NCI-H2227 (cell line): ENCODE measurements at regions not wholly inside any gene's neighbourhood (a gene's known extent, or its start where the extent isn't known, plus 50 kb on each side); places are given as distances from the start of the nearest gene placed in this dataset.

ENCODE experiments used
- DNase-seq: peaks from one replicate; lab custom pipeline; 2025; ENCODE audit not compliant: unreplicated experiment; lab: John Stamatoyannopoulos, UW

DNA sequence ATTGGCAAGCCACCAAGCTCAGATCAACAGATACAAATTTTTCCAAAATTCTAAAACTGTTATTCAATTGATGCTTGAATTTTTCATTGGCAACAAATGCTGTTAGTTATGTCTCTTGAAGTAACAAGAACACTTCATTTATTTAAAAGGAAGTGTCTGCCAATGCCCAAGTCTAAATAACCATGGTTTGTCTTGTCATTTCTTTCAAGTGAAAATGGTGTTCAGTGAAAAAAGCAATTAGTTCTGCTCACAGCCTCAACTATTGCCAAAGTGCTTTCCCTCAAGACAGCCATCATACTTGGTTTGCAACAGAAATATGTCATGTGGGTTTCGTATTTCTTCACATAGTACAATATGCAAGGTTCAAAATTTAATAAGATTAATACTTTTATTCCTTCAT is 312.6 kb upstream of the LMCD1 start:
- DNase-seq = no peak

DNA sequence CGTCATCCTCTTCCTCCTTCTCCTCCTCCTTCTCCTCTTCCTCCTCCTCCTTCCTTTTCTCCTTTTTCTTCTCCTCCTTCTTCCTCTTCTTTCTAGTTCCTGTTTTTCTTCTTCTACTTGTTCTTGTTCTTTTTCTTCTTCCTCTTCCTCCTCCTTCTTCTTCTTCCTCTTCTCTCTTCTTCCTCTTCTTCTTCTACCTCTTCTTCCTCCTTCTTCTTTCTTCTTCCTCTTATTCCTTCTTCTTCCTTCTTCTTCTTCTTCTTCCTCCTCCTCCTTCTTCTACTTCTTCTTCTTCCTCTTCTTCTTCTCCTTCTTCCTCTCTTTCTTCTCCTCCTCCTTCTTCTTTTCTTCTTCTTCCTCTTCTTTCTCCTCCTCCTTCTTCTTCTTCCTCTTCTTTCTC is 310.2 kb upstream of the LMCD1 start:
- no peak for DNase-seq

DNA sequence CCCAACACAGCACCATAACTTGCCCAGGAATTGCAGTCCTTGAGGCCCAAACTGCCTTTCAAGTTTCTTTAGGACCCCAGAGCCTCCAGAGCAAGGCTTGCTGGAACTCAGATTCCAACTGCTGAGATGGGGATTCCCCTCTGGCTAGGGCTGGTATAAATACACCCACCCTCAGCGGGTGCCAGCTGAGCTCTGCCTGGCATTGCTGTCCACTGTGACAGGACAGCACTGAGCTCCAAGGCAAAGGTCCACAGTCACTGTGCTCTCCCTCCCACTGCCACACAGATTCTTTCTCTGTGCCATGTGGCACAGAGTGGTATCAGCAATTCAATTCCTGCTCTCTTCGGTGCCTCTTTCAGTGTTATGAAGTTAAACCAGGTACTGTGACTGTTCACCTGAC is 304.2 kb upstream of the LMCD1 start:
- DNase-seq = no peak

DNA sequence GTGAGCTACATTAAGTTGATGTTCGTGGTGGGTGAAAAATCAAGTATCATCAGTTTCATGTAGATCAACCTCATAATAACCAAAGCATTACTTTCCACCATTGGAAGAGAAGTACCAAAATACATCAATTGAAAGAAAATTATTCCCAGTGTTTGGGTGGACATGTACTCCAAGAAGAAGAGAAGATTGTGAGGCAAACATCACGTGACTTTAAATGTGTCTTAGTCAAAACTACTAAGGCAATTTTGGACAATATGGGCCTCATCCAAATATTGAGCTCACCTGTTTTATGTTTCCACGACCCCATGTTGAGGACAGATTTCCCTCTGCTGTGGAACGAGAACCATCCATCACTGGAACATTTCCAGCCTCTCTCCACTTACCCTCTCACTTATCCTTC is 303.0 kb upstream of the LMCD1 start:
- DNase-seq = no peak

DNA sequence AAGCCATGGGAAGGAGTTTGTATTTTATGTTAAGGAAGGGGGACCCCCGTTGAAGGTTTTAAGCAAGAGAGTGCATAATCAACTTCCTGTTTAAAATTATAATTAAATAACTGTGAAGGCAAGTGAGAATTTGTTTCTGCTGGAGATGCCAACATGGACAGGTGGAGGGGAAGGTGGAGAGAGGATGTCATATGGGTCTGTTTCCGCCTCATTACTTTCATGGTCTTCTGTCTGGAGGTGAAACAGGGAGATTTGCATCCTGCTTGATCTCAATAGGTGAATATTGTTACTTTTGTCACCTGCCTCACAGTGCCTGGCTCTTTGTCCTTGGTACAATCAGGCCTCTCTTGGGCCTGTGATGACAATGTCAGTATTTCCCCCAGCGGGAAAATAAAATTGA is 300.6 kb upstream of the LMCD1 start:
- no peak for DNase-seq

DNA sequence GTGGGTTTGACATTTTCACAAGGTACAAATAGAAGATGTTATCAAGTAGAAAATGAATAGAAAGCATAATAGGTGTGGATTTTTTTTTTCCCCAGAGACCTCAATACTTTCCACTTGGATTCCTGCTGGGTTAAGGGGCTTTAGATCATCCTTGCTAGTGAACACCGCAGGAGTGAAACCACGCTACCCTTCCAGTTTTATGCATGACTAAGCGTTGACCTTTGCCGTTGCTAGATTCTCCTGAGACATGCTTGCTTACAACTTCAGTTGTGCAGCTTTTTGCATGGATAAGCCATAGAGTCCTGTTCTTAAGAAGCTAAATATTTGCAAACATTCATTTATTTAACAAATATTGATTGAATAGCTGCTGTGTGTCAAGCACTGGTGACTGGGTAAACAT is 299.7 kb upstream of the LMCD1 start:
- no peak for DNase-seq

DNA sequence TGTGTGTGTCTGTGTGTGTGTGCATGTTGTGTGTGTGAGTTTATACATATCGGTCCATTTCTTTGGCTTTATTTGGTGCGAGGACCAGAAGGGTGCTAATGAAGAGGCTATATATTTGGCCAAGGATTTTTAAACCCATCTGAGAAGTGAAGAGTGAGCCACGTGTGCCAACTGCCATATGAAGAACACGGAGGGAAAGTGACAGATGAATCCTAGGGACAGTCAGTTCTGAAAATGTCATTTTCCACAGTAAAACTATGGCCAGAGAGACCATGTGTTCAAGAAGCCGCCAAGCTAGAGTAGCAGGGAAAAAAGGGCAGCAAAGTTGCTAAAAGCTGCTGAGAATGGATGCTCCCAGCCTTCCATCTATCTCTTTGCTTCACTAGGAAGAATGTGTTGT is 297.3 kb upstream of the LMCD1 start:
- DNase-seq = no peak

DNA sequence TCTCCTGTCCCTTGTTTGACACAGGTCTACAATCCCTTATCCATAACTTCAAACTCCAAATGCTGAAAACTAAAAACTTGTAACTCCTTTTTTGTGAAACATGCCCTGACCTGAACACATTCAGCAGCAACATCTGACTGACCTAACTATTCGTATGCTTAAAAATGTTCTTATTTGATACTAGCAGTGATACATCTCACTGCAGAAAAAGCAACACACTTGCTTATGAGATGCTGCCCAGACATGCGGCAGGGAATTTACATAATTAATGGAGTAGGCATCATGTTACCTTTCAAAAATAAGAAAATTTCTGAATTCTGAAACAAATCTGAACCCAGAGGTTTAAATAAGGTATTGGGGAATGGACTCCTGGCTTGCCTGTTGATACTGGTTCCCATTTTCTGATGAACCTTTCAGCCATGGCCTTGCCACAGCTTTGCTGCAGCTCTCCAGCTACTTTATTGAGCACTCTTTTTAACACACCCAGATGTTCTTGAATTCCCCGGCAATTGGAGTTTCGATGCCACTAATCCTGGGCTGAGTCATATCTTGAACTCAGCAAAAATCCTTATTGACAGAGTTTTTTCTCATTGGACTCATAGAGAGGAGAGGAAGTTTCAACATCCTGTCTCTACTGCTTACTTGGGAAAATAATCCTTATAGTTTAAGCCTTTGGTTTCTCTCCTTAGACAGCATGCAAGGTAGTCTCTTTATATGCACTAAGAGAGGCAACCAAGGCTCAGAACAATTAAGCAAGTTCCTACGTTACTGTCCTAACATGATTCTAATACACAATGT is 296.6 kb upstream of the LMCD1 start:
- no peak for DNase-seq

DNA sequence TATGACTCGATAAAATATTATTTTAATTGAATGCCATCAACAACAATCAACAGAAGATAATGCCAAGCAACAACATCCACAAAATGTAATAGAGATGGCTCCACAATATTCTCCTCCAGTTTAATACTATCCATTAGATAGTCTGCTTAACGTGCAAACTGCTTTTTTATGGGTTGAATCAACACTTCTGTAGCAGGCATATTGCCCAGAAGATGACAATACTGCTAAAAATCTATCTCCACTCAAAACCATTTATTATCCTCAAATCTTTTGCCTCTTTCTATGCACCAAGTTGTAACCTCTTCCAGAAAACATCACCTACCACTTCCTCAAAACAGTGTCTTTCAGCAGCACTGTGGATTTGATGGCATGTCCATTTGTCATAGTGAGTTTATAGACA is 295.7 kb upstream of the LMCD1 start:
- no peak for DNase-seq

DNA sequence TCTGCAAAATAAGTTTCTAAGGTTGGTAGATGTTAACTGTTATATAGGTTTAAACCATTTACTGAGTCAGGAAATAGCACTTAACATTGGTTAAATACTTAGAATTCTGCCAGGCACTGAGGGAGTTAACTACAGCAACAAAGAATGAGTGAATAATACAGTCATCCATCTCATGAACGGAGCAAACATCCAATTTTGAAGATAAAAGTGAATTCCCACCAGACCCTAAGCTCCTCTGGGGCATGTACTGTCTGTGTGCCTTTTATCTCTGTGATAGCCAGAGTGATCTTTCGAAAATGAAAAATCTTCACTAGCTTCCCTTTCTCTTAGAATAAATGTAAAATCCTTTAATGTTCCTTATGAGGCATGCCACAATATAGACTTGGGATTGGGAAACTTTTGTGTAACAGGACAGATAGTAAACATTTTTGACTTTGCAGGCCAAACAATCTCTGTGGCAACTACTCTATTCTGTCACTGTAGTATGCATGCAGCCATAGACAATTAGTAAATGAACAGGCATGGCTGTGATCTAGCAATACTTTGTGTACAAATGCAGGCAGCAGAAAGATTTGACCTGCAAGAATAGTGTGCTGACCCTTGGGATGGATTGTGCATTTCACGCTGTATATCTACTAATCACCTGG is 294.5 kb upstream of the LMCD1 start:
- no peak for DNase-seq

DNA sequence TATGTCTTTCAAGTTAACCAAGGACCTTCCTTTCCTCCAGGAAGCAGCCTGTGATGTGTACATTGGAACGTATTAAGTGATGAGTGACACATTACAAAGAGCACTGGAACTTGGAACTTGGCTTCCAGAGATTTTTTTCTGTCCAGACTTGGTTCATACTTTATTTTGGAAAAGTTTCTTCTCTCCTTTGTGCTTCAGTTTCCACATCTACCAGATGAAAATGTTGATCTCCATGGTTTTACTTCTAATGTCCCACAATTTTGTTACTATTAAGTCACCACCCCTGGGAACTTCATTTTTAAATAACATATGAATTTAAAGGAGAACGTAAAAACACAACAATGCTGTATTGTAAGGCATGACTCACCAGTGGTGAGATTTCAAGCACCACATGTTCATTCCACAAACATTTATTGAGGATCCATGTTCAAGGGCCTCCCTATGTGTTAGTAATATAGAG is 290.7 kb upstream of the LMCD1 start:
- DNase-seq = no peak

DNA sequence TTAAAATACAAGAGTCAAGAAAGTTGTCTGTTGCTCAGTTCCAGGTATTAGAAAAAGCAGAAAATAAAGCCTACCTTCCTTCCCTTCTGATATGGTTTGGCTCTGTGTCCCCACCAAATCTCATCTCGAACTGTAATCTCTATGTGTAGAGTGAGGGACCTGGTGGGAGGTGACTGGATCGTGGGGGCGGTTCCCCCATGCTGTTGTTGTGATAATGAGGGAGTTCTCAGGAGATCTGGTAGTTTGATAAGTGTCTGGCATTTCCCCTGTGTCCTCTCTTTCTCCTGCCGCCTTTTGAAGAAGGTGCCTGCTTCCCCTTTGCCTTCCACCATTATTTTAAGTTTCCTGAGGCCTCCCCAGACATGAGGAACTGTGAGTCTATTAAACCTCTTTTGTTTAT is 288.8 kb upstream of the LMCD1 start:
- DNase-seq = no peak

DNA sequence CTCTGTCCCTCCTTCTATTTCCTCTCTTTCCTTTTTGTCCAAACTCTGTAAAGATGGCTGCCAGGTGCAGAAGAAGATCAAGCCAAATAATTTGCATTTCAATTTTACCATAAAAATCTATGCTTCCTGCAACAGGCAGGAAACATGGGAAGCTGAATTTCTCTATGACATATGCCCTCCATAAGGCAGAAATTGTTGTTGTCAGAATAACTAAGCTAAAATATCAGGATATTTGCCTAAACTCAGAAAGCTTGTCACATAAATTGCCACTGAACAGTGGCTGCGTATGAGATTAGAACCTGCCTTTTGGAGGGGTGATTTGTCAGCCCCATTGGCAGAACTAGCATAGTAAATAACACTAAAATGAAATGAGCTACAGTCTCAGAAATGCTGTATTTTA is 288.3 kb upstream of the LMCD1 start:
- no peak for DNase-seq

DNA sequence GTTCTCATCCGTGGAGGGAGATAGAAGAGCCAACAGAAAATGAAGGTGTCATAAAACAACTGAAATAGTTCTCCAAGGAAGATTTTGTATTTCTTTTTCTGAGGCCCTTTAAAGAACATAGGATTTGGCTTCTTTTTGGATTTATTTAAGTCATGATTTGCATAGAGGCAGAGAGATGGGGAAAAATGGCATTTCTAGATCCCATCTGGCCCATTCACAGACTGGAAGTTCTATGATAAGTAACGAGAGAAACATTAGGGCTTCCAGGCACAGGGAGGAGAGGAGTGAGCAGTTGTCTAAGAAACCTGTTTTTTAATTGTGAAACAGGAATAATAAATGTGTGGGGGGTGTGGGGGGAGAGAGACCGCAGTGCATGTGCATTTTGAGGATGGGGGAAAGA is 285.8 kb upstream of the LMCD1 start:
- DNase-seq = no peak

DNA sequence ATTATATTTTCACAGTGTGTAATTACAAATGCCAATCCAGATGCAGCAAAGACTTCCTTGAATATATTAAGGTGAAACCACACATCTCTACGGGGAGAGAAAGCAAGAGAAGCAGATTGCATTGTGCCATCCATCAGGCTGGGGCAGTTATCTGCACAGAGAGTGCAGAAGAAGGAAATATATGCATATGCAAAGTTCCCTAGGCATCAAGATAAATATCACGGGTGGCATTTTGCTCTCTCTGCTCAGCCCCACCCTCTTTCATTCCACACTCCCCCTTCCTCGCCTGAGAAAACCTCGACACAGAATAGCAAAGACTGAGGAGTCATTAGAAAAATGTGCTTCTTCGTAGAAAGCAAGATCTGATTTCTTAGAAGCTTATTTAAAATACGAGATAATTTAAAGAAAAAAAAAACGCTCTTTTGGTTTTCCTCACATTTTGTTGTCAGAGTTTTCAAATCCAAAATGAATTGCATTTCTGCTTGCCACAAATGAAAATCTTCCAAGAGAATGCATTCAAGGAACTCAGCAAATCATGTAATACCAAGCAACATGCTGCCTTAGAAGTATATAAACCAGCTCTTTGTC is 283.2 kb upstream of the LMCD1 start:
- no peak for DNase-seq

DNA sequence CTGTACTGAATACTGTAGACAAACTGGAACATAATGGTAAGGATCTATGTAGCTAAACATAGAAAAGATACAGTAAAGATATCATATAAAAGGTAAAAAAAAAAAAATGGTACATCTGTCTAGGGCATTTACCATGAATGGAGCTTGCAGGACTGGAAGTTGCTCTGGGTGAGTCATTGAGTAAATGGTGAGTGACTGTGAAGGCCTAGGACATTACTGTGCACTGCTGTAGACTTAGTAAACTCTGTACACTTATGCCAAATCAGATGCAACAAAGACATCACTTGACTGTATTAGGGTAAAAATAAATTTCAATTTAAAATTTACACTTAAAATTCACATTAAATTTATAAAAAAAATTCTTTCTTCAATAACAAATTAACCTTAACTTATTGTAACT is 281.3 kb upstream of the LMCD1 start:
- DNase-seq = no peak

DNA sequence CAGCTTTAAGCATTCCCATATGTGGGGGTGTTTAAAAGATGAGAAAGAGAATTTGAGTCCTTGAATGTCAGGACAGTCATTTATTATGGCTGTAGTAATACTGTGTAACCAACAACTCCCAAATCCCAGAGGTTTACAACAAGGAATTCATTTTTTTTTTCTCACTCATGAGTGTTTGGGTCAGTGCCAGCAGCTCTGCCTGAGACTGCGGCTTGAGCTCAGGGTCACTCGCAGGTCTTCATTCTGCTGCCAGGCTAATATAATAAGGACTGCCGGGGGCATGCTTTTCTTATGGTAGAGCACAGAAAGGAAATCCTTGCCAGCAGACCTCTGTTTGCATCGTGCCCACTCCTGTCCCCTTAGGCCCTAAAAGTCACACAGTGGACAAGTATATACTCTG is 277.9 kb upstream of the LMCD1 start:
- no peak for DNase-seq

DNA sequence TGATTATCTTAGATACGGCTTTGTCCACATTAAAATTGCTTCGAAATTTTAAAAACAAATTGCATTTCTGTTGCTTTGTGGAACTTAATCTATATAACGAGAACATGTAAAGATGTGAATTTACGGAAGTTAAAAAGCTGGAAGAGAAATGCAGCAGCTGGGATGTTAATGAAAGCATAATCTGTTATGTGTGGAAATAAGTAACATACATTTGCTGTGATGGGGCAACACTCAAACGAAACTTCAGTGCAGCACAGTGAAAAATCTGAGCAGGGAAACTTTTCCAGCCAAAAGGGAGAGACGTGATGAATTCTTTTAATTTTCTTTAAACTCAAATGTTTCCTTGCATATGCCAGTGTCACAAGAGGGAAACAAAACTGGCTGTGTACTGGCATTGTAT is 276.7 kb upstream of the LMCD1 start:
- no peak for DNase-seq

DNA sequence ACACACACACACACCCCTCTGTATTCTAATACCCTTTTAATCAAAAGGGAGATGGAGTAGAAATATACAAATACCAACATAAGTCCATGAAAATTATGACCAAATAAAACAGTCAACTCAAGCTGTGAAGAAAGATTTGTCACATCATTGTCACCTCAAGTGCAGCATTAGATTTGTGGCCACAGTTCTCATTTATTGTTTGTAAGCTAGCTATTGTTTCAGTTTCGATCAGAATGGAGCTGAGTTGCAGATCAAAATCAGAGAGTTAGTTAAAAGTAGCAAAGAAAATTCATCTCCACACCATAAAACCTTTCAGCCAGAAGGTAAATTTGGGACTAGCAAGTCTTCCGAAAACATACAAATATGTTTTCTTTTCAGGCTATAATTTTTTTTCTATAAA is 267.7 kb upstream of the LMCD1 start:
- DNase-seq = no peak

DNA sequence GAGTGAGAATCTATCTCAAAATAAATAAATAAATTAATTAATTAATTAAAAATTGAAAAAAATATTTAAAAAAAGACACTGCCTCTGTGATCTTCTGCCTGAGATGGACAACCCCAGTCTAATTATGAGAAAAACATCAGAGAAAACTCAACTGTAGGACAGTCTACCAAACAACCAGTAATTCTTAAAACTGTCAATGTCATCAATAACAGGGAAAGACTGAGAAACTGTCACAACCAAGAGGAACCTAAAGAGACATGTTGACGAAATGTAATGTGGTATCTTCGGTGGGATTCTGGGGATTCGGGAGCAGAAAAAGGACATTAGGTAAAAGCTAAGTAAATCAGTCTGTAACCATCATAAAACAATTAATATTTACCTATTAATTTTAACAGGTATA is 265.4 kb upstream of the LMCD1 start:
- no peak for DNase-seq

DNA sequence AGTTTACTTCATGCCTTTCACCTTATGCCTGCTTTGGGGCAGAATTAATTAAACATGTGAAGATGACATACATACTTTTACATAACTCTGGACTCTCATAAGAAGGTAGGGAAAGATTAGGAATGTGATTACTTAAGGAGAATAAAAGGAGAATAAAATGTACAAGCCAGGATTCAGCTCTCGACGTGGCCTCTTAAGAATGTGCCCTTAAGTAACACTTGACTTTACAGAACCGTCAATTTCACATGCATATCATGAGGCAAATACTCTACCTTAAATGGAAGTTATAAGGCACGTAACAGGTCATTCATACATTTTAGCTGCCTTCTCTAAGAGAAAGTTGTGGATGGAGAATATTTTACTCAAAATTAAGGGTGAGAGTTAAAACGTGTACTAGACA is 263.7 kb upstream of the LMCD1 start:
- DNase-seq = no peak

DNA sequence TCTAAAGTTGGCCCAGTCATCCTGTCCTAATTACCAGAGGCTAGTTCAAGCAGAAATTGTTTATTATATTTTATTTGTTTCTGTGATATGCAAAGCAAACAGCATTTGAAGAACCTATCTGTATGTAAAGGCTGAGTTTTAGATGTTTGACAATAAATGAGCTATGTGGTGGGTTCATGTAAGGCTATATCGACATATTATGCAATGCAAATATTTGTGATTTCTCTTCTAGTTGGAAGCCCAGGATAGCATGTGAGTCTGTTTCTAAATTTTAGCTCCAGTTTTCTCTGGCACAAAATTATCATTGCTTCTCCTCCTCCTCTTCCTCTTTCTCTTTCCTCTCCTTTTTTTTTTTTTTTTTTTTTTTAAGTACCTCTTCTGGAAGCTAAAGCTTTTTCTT is 263.2 kb upstream of the LMCD1 start:
- DNase-seq = no peak

DNA sequence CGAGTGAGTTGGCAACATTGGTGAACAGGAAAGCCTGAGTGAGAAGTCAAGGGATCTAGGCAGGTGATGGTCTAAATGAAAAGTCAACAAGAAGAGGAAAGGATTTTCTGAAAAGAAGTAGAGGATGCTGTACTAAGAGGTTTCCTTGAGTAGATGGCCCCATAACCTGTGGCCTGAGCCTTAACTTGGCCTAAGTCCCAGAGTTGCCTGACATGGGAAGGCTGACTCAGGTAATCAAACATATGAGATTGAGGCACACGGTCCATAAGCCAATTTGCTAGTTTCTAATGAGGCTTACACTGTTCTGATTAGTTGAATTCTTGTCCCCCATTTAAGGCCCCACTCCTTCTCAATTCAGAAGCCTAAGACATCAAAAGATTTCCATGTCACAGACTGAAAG is 262.5 kb upstream of the LMCD1 start:
- DNase-seq = no peak
